Adrenal gland (tissue), 5 donors: ENCODE measurements at regions not wholly inside any gene's neighbourhood (a gene's known extent, or its start where the extent isn't known, plus 50 kb on each side); places are given as distances from the start of the nearest gene placed in this dataset.

Experiments used
- CTCF ChIP-seq, 6 experiments: fragments of 450-650 bp in 4 of 6; fragments of 200-600 bp in 2 of 6; sonication (generic) in 1 of 6; IDR thresholded peaks; 1 replicate in 5 of 6; 2 replicates in 1 of 6; pipeline versions ENCODE4 v1.5.1 to v1.8.0; 2016 to 2021; ENCODE audit warnings: antibody characterized with exemption in 6 of 6, mild to moderate bottlenecking in 2 of 6, moderate library complexity in 1 of 6
- POLR2A ChIP-seq, 2 donors: fragments of 450-650 bp; IDR thresholded peaks; one replicate each; pipeline ENCODE4 v1.6.1; 2017; ENCODE audit warnings: antibody characterized with exemption in 2 of 2, mild to moderate bottlenecking in 2 of 2, moderate library complexity in 1 of 2
- donor health status: DM: no; HTN: no; CAD: no.

GRCh38 chr6:163643866-163644265 lies 229.3 kb downstream of the QKI start:
- no peak for TF ChIP-seq CTCF (IDR thresholded peaks at IDR 0.05)
- TF ChIP-seq POLR2A (IDR thresholded peaks at IDR 0.05), result no peak
